Endothelial cell of umbilical vein (primary cell): ENCODE measurements at regions not wholly inside any gene's neighbourhood (a gene's known extent, or its start where the extent isn't known, plus 50 kb on each side); places are given as distances from the start of the nearest gene placed in this dataset.

Source experiments
- BruUV-seq: library from RNA; stranded (reverse); fragments of 400-500 nt; replicated peaks from 2 replicates; lab custom pipeline; 2021; lab: Mats Ljungman, UMichigan
- CTCF ChIA-PET: fragments of 300-600, 350-600 bp; sonication (Branson Sonifier 250); formaldehyde crosslinking; loops from one replicate; lab custom pipeline; 2021; ENCODE audit warnings: antibody characterized with exemption, inconsistent platforms; lab: Charles Lee
- POLR2A ChIA-PET: fragments of 300-600, 350-600 bp; sonication (Branson Sonifier 250); formaldehyde crosslinking; loops from one replicate; lab custom pipeline; 2021; ENCODE audit warnings: antibody characterized with exemption, inconsistent platforms; lab: Charles Lee
- DNase-seq: peaks from one replicate; pipeline ENCODE4 v3.0.0-alpha.2; 2011; ENCODE audit warnings: low read depth, low spot score
- FAIRE-seq: peaks from 2 replicates; lab custom pipeline; 2011; peaks lifted over from hg19 to GRCh38; lab: Jason Lieb, UNC
- H2AFZ ChIP-seq: 2 replicates; pipeline ENCODE4 v1.6.0; 2012; ENCODE audit warnings: low read depth, low read length, control low read depth, inconsistent platforms
- H3K27ac ChIP-seq: 2 replicates; pipeline ENCODE4 v1.5.1; 2011; ENCODE audit warnings: low read depth, mild to moderate bottlenecking, control low read depth, low read length, moderate library complexity; ENCODE audit not compliant: insufficient read depth
- H3K27me3 ChIP-seq, 2 experiments: 2 replicates each; pipeline versions ENCODE4 v1.6.0 to v1.6.1; 2011; ENCODE audit warnings: low read length in 2 of 2, mixed read lengths in 1 of 2; ENCODE audit not compliant: control insufficient read depth in 2 of 2, insufficient read depth in 2 of 2
- H3K36me3 ChIP-seq, 2 experiments: 2 replicates in 1 of 2; 3 replicates in 1 of 2; pipeline ENCODE4 v1.5.1; 2011; ENCODE audit warnings: low read length in 2 of 2, mild to moderate bottlenecking in 1 of 2, moderate library complexity in 1 of 2; ENCODE audit not compliant: control insufficient read depth in 2 of 2, insufficient read depth in 2 of 2; ENCODE audit errors: extremely low read depth in 1 of 2
- H3K4me1 ChIP-seq: 3 replicates; pipeline ENCODE4 v1.5.1; 2011; ENCODE audit warnings: mild to moderate bottlenecking, low read length; ENCODE audit not compliant: control insufficient read depth, insufficient read depth; ENCODE audit errors: extremely low read depth
- H3K4me2 ChIP-seq: 2 replicates; pipeline ENCODE4 v1.6.1; 2011; ENCODE audit warnings: low read length, control low read depth, mixed read lengths; ENCODE audit not compliant: insufficient read depth
- H3K4me3 ChIP-seq, 3 experiments: fragments of 200-600 bp in 1 of 3; sonication (generic), shearing (Covaris generic) in 1 of 3; replicated peaks in 1 of 3; 2 replicates each; pipeline ENCODE4 v1.5.1; 2011 to 2016; ENCODE audit warnings: control low read depth in 3 of 3, low read length in 3 of 3, mild to moderate bottlenecking in 2 of 3, inconsistent platforms in 1 of 3, low read depth in 1 of 3, moderate library complexity in 1 of 3; ENCODE audit not compliant: insufficient read depth in 1 of 3
- H3K79me2 ChIP-seq: 2 replicates; pipeline ENCODE4 v1.6.0; 2012; ENCODE audit warnings: low read length, inconsistent platforms; ENCODE audit not compliant: control insufficient read depth, insufficient read depth
- H3K9ac ChIP-seq: replicated peaks from 2 replicates; pipeline ENCODE3; 2011; ENCODE audit warnings: low read length, control low read depth; ENCODE audit not compliant: insufficient read depth; ENCODE audit errors: extremely low read depth
- H3K9me1 ChIP-seq: replicated peaks from 3 replicates; pipeline ENCODE4 v1.6.0; 2011; ENCODE audit warnings: mild to moderate bottlenecking, low read length; ENCODE audit not compliant: control insufficient read depth, insufficient read depth; ENCODE audit errors: extremely low read depth
- H3K9me3 ChIP-seq: replicated peaks from 2 replicates; pipeline ENCODE4 v1.5.1; 2012; ENCODE audit warnings: low read length, inconsistent platforms; ENCODE audit not compliant: control insufficient read depth, insufficient read depth
- H4K20me1 ChIP-seq: replicated peaks from 2 replicates; pipeline ENCODE3; 2011; ENCODE audit warnings: mild to moderate bottlenecking, low read length; ENCODE audit not compliant: control insufficient read depth, insufficient read depth; ENCODE audit errors: extremely low read depth
- EZH2 ChIP-seq: IDR thresholded peaks from 2 replicates; pipeline ENCODE4 v1.6.1; 2012; ENCODE audit warnings: borderline replicate concordance, low read depth, mild to moderate bottlenecking, moderate library complexity, low read length, inconsistent platforms; ENCODE audit not compliant: severe bottlenecking
- FOS ChIP-seq: IDR thresholded peaks from 2 replicates; pipeline ENCODE4 v1.6.1; 2011; ENCODE audit warnings: mild to moderate bottlenecking, low read length, moderate library complexity, borderline replicate concordance; ENCODE audit not compliant: insufficient read depth
- GATA2 ChIP-seq: IDR thresholded peaks from 2 replicates; pipeline ENCODE4 v1.7.0; 2011; ENCODE audit warnings: low read depth, mild to moderate bottlenecking, moderate library complexity, mixed read lengths, low read length; ENCODE audit not compliant: insufficient read length, insufficient read depth
- JUN ChIP-seq: IDR thresholded peaks from 2 replicates; pipeline ENCODE4 v1.6.1; 2011; ENCODE audit warnings: borderline replicate concordance, low read depth; ENCODE audit not compliant: insufficient read length, insufficient read depth
- MYC ChIP-seq: IDR thresholded peaks from one replicate; pipeline ENCODE4 v1.6.1; 2011; ENCODE audit warnings: mild to moderate bottlenecking, low read depth, low read length
- POLR2A ChIP-seq: IDR thresholded peaks from 2 replicates; pipeline ENCODE4 v1.6.1; 2012; ENCODE audit warnings: low read depth, mild to moderate bottlenecking, control low read depth, low read length
- POLR2AphosphoS5 ChIP-seq: IDR thresholded peaks from 2 replicates; pipeline ENCODE4 v1.6.1; 2012; ENCODE audit warnings: low read depth, mild to moderate bottlenecking, control low read depth, low read length, moderate library complexity; ENCODE audit not compliant: insufficient read depth
- dilution Hi-C: fragments of 300-500 bp; cut with MboI; formaldehyde crosslinking; loops from one replicate; pipeline ENCODE4 v1.15.0; 2019; ENCODE audit warnings: low sequenced_read_pairs; ENCODE audit not compliant: extremely low pct_ligation_motif_present
- intact Hi-C: fragments of 100-400 bp; cut with micrococcal nuclease; formaldehyde crosslinking; loops from one replicate; pipeline ENCODE4 v1.10.0; 2022
- TF ChIP-seq, protein P1 (sequence below), 2 donors: IDR thresholded peaks; 1 replicate in 1 of 2; 2 replicates in 1 of 2; pipeline ENCODE4 v1.5.1; 2011; ENCODE audit warnings: low read length in 2 of 2, mild to moderate bottlenecking in 2 of 2, moderate library complexity in 2 of 2, control low read depth in 1 of 2, inconsistent platforms in 1 of 2, low read depth in 1 of 2; ENCODE audit not compliant: insufficient read depth in 1 of 2; ENCODE audit errors: extremely low read depth in 1 of 2
- TF ChIP-seq, protein P2 (sequence below): IDR thresholded peaks from 2 replicates; pipeline ENCODE4 v1.6.1; 2011; ENCODE audit not compliant: insufficient read depth, insufficient read length

DNA sequence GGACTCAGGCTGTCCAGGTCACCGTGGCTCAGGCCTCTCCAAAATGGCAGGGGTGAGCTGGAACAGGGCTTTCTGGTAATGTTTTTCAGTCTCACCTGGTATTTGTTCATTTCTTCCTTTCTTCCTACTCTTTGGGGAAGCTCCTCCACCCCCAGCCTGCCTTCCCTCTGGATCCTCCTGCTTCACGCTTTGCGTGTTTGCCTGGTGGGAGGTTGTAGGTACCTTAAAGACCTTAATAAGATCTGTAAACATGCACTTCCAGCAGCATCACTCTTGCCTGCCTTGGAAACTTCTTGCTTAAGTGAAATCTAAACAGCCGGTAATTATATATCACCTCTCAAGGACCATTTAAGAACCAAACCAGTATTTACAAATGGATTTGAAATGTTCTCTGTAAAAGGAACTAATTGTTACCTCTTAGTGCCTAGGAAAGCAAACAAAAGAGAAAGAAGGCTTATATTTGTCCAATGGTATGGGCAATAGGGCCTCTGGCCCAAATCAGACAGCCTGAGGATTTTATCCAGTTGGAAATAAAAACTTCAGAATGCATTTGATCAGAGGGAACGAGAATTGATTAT is 339.9 kb downstream of the CCSER2 start:
- CTCF ChIA-PET: interaction anchor here (1.3 kb wide), 1 partner anchor 14 kb away, joined by 3 read pairs; no protein-coding TSS in a partner anchor
- Histone ChIP-seq H3K4me1 (no peaks in the 10 kb centered on the region), H3K79me2 (no peaks in the 10 kb centered on the region), H3K9me1 (no peaks in the 10 kb centered on the region), H2AFZ (no peak overlapping the region), H3K4me2 (no peak overlapping the region), H3K9me3 (no peaks in the 10 kb centered on the region), H4K20me1 (no peaks in the 10 kb centered on the region), H3K36me3 (no peaks in the 10 kb centered on the region), H3K27me3 (no peaks in the 10 kb centered on the region), H3K4me3 (no peak overlapping the region), H3K9ac (no peak overlapping the region), H3K27ac (no peak overlapping the region)
- dilution Hi-C loops: no loop called here
- POLR2A ChIA-PET: no interaction called here
- no peak for TF ChIP-seq MYC
- no peak for TF ChIP-seq POLR2AphosphoS5
- TF ChIP-seq, protein P1, sequence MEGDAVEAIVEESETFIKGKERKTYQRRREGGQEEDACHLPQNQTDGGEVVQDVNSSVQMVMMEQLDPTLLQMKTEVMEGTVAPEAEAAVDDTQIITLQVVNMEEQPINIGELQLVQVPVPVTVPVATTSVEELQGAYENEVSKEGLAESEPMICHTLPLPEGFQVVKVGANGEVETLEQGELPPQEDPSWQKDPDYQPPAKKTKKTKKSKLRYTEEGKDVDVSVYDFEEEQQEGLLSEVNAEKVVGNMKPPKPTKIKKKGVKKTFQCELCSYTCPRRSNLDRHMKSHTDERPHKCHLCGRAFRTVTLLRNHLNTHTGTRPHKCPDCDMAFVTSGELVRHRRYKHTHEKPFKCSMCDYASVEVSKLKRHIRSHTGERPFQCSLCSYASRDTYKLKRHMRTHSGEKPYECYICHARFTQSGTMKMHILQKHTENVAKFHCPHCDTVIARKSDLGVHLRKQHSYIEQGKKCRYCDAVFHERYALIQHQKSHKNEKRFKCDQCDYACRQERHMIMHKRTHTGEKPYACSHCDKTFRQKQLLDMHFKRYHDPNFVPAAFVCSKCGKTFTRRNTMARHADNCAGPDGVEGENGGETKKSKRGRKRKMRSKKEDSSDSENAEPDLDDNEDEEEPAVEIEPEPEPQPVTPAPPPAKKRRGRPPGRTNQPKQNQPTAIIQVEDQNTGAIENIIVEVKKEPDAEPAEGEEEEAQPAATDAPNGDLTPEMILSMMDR (IDR thresholded peaks at IDR 0.05; ENCODE audit: extremely low read depth in 1 of 2, insufficient read depth in 1 of 2, low read depth in 1 of 2, low read length in 2 of 2): no peak
- no peak for TF ChIP-seq EZH2
- TF ChIP-seq, protein P2, sequence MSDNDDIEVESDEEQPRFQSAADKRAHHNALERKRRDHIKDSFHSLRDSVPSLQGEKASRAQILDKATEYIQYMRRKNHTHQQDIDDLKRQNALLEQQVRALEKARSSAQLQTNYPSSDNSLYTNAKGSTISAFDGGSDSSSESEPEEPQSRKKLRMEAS: no peak
- TF ChIP-seq GATA2: no peak
- TF ChIP-seq FOS: no peak
- TF ChIP-seq POLR2A: no peak
- TF ChIP-seq JUN: no peak
- no peak for DNase-seq
- no TSS peak for BruUV-seq
- intact Hi-C loops: no loop called here
- no peak for FAIRE-seq
